ENCODE measurements at regions not wholly inside any gene's neighbourhood (a gene's known extent, or its start where the extent isn't known, plus 50 kb on each side); places are given as distances from the start of the nearest gene placed in this dataset.
"Not testable (repeated sequence)": the region's sequence is repeated elsewhere in the genome, so short reads cannot be mapped to it uniquely, and the experiment has no call there.

- Histone ChIP-seq H3K4me3 (ENCODE audit: low read depth, low read length) (no peak overlapping the region), H3K9ac (ENCODE audit: low read depth, low read length) (no peak overlapping the region), H3K27me3 (ENCODE audit: control insufficient read depth, insufficient read depth, low read length) (no peaks in the 10 kb centered on the region), H3K27ac (ENCODE audit: low read depth, low read length) (no peak overlapping the region), H3K36me3 (ENCODE audit: control insufficient read depth, insufficient read depth, low read length) (no peaks in the 10 kb centered on the region), H3K9me3 (ENCODE audit: control insufficient read depth, insufficient read depth, low read length) (no peaks in the 10 kb centered on the region), H3K4me1 (ENCODE audit: control insufficient read depth, insufficient read depth, low read length) (peaks cover 30% of the 10 kb centered on the region)
Measured at GRCh38 chr12:46657453-46658411, 168.1 kb downstream of the SLC38A4 start.

- H3K36me3 ChIP-seq (ENCODE audit: control insufficient read depth, insufficient read depth, low read length); H3K27me3 ChIP-seq (ENCODE audit: control insufficient read depth, insufficient read depth, low read length); H3K4me3 ChIP-seq (ENCODE audit: low read depth, low read length); H3K9me3 ChIP-seq (ENCODE audit: control insufficient read depth, insufficient read depth, low read length); H3K9ac ChIP-seq (ENCODE audit: low read depth, low read length); H3K27ac ChIP-seq (ENCODE audit: low read depth, low read length): not testable (repeated sequence)
- H3K4me1 ChIP-seq (ENCODE audit: control insufficient read depth, insufficient read depth, low read length) = peaks cover 23% of the 10 kb centered on the region
Measured at GRCh38 chr12:46655984-46656383, 169.8 kb downstream of the SLC38A4 start.

GRCh38 chr12:46653311-46653710 lies 172.5 kb downstream of the SLC38A4 start:
- H3K4me3 ChIP-seq (ENCODE audit: low read depth, low read length) = no peak overlapping the region

GRCh38 chr12:46652692-46653091 lies 173.1 kb downstream of the SLC38A4 start:
- Histone ChIP-seq H3K9ac (ENCODE audit: low read depth, low read length) (no peak overlapping the region), H3K4me1 (ENCODE audit: control insufficient read depth, insufficient read depth, low read length) (no peaks in the 10 kb centered on the region), H3K36me3 (ENCODE audit: control insufficient read depth, insufficient read depth, low read length) (no peaks in the 10 kb centered on the region), H3K4me3 (ENCODE audit: low read depth, low read length) (no peak overlapping the region), H3K9me3 (ENCODE audit: control insufficient read depth, insufficient read depth, low read length) (peaks cover 5% of the 10 kb centered on the region; the same call in 1 of the 2 replicates), H3K27ac (ENCODE audit: low read depth, low read length) (no peak overlapping the region), H3K27me3 (ENCODE audit: control insufficient read depth, insufficient read depth, low read length) (no peaks in the 10 kb centered on the region)

More at GRCh38 chr12:46653311-46653710, 172.5 kb downstream of the SLC38A4 start:
- Histone ChIP-seq H3K36me3 (ENCODE audit: control insufficient read depth, insufficient read depth, low read length) (no peaks in the 10 kb centered on the region), H3K4me1 (ENCODE audit: control insufficient read depth, insufficient read depth, low read length) (no peaks in the 10 kb centered on the region), H3K27ac (ENCODE audit: low read depth, low read length) (no peak overlapping the region), H3K9ac (ENCODE audit: low read depth, low read length) (no peak overlapping the region), H3K27me3 (ENCODE audit: control insufficient read depth, insufficient read depth, low read length) (no peaks in the 10 kb centered on the region), H3K9me3 (ENCODE audit: control insufficient read depth, insufficient read depth, low read length) (no peaks in the 10 kb centered on the region)

GRCh38 chr12:46650688-46651087 lies 175.1 kb downstream of the SLC38A4 start:
- no peak overlapping the region for H3K9ac ChIP-seq (ENCODE audit: low read depth, low read length)
- no peak overlapping the region for H3K4me3 ChIP-seq (ENCODE audit: low read depth, low read length)
- no peaks in the 10 kb centered on the region for H3K27me3 ChIP-seq (ENCODE audit: control insufficient read depth, insufficient read depth, low read length)
- H3K4me1 ChIP-seq (ENCODE audit: control insufficient read depth, insufficient read depth, low read length) = no peaks in the 10 kb centered on the region
- peaks cover 7% of the 10 kb centered on the region; the same call in 1 of the 2 replicates for H3K9me3 ChIP-seq (ENCODE audit: control insufficient read depth, insufficient read depth, low read length)
- H3K27ac ChIP-seq (ENCODE audit: low read depth, low read length) = no peak overlapping the region
- H3K36me3 ChIP-seq (ENCODE audit: control insufficient read depth, insufficient read depth, low read length) = no peaks in the 10 kb centered on the region

- Histone ChIP-seq H3K27ac (ENCODE audit: low read depth, low read length) (no peak overlapping the region), H3K9ac (ENCODE audit: low read depth, low read length) (no peak overlapping the region), H3K27me3 (ENCODE audit: control insufficient read depth, insufficient read depth, low read length) (no peaks in the 10 kb centered on the region), H3K4me1 (ENCODE audit: control insufficient read depth, insufficient read depth, low read length) (no peaks in the 10 kb centered on the region), H3K36me3 (ENCODE audit: control insufficient read depth, insufficient read depth, low read length) (no peaks in the 10 kb centered on the region), H3K4me3 (ENCODE audit: low read depth, low read length) (no peak overlapping the region), H3K9me3 (ENCODE audit: control insufficient read depth, insufficient read depth, low read length) (peaks cover 7% of the 10 kb centered on the region; the same call in 1 of the 2 replicates)
Measured at GRCh38 chr12:46649433-46649832, 176.4 kb downstream of the SLC38A4 start.

- Histone ChIP-seq H3K9me3 (ENCODE audit: control insufficient read depth, insufficient read depth, low read length) (peaks cover 7% of the 10 kb centered on the region; the same call in 1 of the 2 replicates), H3K27me3 (ENCODE audit: control insufficient read depth, insufficient read depth, low read length) (no peaks in the 10 kb centered on the region), H3K36me3 (ENCODE audit: control insufficient read depth, insufficient read depth, low read length) (no peaks in the 10 kb centered on the region), H3K27ac (ENCODE audit: low read depth, low read length) (no peak overlapping the region), H3K9ac (ENCODE audit: low read depth, low read length) (no peak overlapping the region), H3K4me3 (ENCODE audit: low read depth, low read length) (no peak overlapping the region), H3K4me1 (ENCODE audit: control insufficient read depth, insufficient read depth, low read length) (no peaks in the 10 kb centered on the region)
Measured at GRCh38 chr12:46647034-46647433, 178.8 kb downstream of the SLC38A4 start.

- H3K4me1 ChIP-seq (ENCODE audit: control insufficient read depth, insufficient read depth, low read length); H3K36me3 ChIP-seq (ENCODE audit: control insufficient read depth, insufficient read depth, low read length); H3K4me3 ChIP-seq (ENCODE audit: low read depth, low read length); H3K27ac ChIP-seq (ENCODE audit: low read depth, low read length); H3K9me3 ChIP-seq (ENCODE audit: control insufficient read depth, insufficient read depth, low read length); H3K9ac ChIP-seq (ENCODE audit: low read depth, low read length); H3K27me3 ChIP-seq (ENCODE audit: control insufficient read depth, insufficient read depth, low read length): not testable (repeated sequence)
Measured at GRCh38 chr12:46641649-46642048, 184.1 kb downstream of the SLC38A4 start.

- H3K36me3 ChIP-seq (ENCODE audit: control insufficient read depth, insufficient read depth, low read length) = no peaks in the 10 kb centered on the region
- H3K9ac ChIP-seq (ENCODE audit: low read depth, low read length) = no peak overlapping the region
- no peaks in the 10 kb centered on the region for H3K27me3 ChIP-seq (ENCODE audit: control insufficient read depth, insufficient read depth, low read length)
- H3K27ac ChIP-seq (ENCODE audit: low read depth, low read length) = no peak overlapping the region
- no peak overlapping the region for H3K4me3 ChIP-seq (ENCODE audit: low read depth, low read length)
- peaks cover 5% of the 10 kb centered on the region; the same call in 1 of the 2 replicates for H3K9me3 ChIP-seq (ENCODE audit: control insufficient read depth, insufficient read depth, low read length)
- H3K4me1 ChIP-seq (ENCODE audit: control insufficient read depth, insufficient read depth, low read length) = peaks cover 9% of the 10 kb centered on the region; the same call in 1 of the 2 replicates
Measured at GRCh38 chr12:46635818-46636217, 190.0 kb downstream of the SLC38A4 start.

- H3K36me3 ChIP-seq (ENCODE audit: control insufficient read depth, insufficient read depth, low read length) = no peaks in the 10 kb centered on the region
- H3K9ac ChIP-seq (ENCODE audit: low read depth, low read length) = no peak overlapping the region
- no peaks in the 10 kb centered on the region for H3K9me3 ChIP-seq (ENCODE audit: control insufficient read depth, insufficient read depth, low read length)
- no peak overlapping the region for H3K4me3 ChIP-seq (ENCODE audit: low read depth, low read length)
- H3K27me3 ChIP-seq (ENCODE audit: control insufficient read depth, insufficient read depth, low read length) = no peaks in the 10 kb centered on the region
- no peak overlapping the region for H3K27ac ChIP-seq (ENCODE audit: low read depth, low read length)
- H3K4me1 ChIP-seq (ENCODE audit: control insufficient read depth, insufficient read depth, low read length) = peaks cover 9% of the 10 kb centered on the region; the same call in 1 of the 2 replicates
Measured at GRCh38 chr12:46629331-46630229, 196.2 kb downstream of the SLC38A4 start.

Data from HUES48 (cell line).